Renal pelvis (tissue), 1 donor: ENCODE measurements at regions not wholly inside any gene's neighbourhood (a gene's known extent, or its start where the extent isn't known, plus 50 kb on each side); places are given as distances from the start of the nearest gene placed in this dataset.

ENCODE experiments used
- DNase-seq: peaks from one replicate; pipeline ENCODE4 v3.0.0-alpha.2; 2013

DNA sequence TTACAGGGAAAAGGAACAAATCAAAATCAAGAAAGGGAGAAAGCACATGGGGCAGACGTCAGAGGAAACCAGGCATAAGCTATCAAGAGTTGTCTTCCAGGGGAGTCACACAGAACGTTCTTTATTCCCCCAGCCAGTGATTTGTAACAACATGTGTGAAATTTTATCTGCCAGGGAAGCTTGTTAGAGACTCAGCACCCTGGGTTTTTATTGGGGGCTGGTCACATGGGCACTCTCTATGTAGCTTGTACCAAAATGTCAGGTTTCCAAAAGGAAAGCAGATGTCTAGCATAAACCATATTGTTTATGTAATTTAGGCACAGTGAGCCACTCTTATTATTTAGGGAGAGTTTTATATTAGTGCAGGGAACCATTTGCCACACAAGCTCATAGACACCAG, 440.4 kb upstream of the DCN start:
- no peak for DNase-seq

GRCh38 chr12:91622037-91622436, 439.4 kb upstream of the DCN start:
- no peak for DNase-seq

DNA sequence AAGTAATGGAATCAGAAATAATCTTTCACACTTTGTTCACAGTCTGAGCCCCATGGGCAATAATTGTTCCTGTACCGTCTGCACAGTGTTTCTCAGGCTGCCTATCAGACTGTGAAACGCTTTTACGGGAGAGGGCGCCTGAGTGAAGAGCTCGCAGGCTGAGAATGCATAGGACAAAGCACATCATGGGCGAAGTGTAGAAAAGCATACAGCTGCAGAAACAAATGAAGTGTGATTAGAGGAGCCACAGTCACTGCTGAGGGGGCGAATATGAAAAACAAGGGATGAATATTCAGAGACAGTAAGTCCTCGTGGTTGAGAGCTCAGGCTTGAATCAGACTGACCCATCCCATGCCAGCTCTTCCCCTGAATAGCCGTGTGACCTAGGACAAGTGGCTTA, 438.4 kb upstream of the DCN start:
- DNase-seq: peak; percentile 35

- DNase-seq: no peak
Observed at GRCh38 chr12:91620422-91620821, 437.8 kb upstream of the DCN start.

GRCh38 chr12:91618281-91618680, 435.7 kb upstream of the DCN start:
- DNase-seq: no peak

DNA sequence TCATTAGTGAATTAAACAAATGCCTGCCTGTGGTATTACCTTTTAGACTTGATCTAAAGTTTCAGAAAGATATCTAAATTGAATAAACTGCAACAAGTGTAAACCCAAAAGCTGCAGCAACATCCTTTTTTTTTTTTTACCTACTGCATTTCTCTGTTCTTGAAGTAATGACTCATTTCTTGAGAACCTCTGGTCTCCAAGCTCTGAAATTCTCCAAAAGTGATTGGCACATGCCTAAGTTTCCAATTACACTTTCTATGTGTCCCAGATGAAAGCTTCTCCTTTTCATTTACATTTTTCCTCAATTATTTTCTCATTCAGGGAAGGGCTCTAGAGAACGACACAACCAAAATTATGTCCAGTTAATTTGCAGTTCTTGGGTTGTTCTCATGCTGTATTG, 435.2 kb upstream of the DCN start:
- DNase-seq: no peak

DNA sequence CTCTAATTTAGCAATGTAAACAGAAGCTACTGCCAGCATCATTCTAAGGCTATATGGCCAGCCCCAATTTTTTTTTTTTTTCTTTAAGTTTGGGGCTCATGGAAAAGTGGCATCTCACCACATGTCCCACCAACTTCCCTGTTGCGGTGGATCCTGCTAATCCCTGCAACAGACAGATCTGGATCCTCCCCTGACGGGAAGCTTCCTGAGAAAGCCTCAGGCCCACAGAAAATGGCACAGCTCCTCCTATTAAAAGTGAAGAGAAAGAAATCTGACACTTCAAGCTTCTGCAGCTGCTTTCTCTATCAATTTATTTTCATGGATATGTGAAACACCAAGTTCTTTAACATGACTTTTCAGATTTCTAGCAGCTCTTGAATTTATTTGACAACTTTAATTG, 433.8 kb upstream of the DCN start:
- no peak for DNase-seq

DNA sequence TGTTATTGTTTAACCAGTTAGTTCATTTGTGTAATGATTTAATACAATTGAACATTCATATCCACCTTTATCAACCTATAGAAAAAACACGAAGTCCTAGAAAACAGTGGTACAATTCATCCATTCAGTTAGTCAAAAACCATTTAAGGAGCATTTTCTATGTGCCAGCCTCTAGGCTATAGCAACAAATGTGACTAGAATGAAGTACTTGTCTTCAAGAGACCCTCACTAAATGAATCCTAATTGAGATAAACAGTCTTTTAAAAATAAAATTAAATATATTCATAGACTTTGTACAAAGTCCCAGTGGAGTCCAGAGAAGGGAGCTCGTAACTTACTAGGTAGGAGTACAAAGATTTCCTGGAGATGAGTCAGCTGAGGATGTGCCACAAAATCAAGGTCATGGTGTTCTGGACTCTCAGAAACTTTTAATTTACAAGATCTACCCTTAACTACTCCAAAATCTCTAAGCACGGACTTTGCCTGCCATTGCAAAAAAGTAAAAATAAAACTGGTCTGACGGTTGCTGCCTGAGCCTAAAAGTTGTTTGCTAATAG, 430.7 kb upstream of the DCN start:
- no peak for DNase-seq

DNA sequence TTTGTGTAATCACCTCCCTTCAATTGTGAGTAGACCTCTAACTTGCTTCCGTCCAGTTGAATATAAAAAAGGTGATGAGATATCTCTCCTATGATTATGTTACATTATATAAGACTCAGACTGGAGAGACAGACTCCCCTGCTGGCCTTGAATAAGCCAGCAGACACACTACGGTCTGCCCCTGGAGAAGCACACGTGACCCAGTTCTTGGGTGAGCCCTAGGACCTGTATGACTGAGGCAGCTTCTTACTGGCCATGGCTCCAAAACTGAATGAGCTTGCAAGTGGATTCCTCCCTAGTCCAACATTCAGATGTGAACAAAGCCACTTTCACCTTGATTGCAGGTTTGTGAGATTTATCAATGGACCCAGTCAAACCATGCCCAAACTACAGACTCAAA, 427.9 kb upstream of the DCN start:
- DNase-seq: no peak

DNA sequence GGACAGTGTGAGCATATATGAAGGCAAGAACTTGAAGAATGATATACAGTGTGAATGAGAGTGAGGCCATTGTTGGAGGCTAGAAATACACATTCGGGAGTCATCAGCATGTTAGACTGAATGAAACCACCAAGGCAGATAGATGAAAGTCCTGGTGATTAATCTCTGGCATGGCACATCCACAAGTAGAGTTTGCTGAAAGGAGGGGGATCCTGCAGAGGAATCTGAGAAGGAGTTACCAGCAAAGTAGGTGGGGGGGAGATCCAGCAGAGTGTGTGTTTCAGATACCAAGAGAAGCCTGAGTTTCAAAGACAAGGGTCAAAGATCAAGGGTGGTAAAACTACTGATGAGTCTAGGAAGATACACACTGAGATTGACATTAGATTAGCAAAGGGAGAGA, 426.7 kb upstream of the DCN start:
- DNase-seq: no peak

- no peak for DNase-seq
Observed at GRCh38 chr12:91608542-91608941, 425.9 kb upstream of the DCN start.

DNA sequence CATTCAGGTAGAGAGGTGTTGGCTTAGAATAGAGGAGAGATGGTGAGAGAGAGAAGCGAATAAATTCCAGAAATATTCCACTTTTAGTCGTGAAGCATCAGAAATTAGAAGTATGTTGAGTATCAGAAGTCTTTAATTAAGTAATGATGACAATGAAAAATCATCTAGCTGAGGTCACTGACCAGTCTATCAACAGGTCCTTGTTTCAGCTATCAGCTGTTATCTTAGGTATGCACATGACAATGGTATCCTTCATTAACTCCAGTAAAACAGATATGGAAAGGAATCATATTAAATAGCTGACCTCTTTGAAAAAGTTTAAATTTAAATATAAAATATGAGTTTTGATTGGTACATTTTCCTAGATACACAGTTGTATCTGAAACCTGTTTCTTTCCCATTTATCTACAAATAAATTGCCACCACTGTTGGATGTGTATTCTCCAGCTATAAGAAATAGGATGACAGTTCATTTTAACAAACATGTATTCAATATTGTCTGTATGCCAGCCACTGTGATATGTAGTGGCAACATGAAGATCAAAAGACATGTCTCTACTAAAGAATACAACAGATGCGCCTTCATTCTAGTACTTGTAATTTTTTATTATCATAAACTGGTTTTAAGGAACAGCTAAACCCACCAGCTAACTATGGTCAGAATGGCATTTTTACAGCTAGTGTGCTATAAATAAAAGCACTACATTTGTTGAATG, 424.2 kb upstream of the DCN start:
- DNase-seq: no peak

DNA sequence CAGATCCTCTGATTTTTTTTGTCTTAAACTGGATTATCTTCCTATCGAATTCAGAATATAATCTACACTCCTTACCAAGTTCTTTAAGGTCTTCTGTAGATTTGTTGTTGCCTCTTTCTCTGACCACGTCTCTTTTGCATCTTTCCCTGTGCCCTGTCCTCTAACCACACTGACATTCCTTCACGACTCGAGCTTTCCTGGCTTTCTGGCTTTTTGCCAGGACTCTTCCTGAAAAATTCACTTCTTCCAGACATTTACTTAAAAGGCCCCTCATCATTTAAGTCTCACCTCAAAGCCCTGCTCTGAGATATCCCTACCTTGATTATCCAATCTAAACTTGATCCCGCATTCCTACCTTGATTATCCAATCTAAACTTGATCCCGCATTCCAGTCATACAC, 422.3 kb upstream of the DCN start:
- no peak for DNase-seq

DNA sequence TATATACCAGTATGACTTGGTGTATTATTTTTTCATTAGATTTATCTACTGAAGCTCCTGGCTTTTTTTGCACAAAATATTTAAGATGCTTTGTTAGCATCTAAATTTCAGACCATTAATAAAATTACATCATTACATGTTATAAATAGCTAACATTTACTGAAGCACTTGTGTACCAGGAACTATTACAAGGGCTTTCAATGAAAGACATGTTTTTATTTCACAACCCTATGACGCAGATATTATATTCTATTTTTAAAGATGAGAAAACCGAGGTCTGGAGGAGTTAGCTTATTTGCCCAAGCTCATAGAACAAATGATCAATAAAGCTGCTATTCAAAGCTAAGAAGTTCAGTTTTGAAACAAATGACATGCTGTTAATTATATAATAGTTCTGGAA, 420.4 kb upstream of the DCN start:
- DNase-seq: no peak

DNA sequence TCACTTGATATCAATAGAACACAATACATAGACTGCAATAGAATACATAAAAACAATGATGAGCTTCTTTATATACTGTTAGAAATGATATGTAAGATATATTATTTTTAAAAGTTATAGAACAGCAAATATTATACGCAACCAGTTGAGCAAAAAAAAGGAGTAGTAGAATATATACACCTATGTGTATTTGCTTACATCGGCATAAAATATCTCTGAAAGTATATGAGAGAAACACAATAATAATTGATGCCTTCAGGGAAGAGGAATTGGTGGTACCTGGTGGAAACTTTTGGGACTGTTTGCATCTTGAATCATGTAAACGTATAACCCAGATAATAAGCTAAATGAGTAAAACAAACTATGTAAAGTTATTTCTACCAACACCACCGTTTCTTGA, 418.4 kb upstream of the DCN start:
- DNase-seq: no peak

DNA sequence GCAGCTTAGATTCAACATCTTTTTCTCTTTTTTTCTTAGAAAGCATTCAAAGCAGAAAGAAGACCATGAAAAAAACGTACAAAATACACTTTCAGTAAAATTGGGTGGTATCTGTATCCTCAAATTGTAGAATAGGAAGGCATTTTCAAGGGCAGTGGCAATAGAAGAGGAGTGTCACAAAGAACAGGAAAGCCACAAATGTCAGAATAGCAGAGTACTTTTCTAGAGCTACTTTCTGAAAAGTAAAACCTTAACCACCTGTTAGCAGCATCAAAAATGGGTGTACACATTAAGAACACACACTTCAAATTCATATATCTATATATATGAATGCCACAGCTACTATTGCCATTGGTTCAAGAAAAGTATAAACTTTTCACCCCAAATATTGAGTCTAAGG, 412.1 kb upstream of the DCN start:
- DNase-seq: no peak

GRCh38 chr12:91591639-91591987, 409.0 kb upstream of the DCN start:
- DNase-seq: no peak

- DNase-seq: no peak
Observed at GRCh38 chr12:91590966-91591638, 408.5 kb upstream of the DCN start.

- no peak for DNase-seq
Observed at GRCh38 chr12:91588874-91589454, 406.3 kb upstream of the DCN start.

- DNase-seq: no peak
Observed at GRCh38 chr12:91586015-91586414, 403.4 kb upstream of the DCN start.

DNA sequence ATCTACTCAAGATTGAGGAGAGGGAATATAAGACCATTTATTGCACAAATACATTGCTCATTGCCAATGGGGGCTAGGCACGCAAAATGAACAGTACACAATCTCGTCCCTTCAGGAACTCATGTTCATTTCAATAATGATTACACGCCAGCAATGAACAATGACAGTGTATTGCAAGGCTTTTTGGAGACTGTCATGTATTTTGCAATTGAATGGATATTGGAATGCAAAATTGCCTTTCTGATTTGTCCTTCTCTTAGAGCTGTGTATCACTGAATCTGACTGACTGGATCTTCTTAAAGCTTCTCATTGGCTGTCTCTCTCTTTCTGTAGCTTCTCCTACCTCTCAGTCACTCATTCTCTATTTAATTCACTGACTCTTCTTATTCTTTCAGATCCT, 400.2 kb upstream of the DCN start:
- DNase-seq: no peak

GRCh38 chr12:91579516-91580263, 397.1 kb upstream of the DCN start:
- DNase-seq: no peak
